ENCODE measurements at regions not wholly inside any gene's neighbourhood (a gene's known extent, or its start where the extent isn't known, plus 50 kb on each side); places are given as distances from the start of the nearest gene placed in this dataset.
"Not testable (repeated sequence)": the region's sequence is repeated elsewhere in the genome, so short reads cannot be mapped to it uniquely, and the experiment has no call there.

DNA sequence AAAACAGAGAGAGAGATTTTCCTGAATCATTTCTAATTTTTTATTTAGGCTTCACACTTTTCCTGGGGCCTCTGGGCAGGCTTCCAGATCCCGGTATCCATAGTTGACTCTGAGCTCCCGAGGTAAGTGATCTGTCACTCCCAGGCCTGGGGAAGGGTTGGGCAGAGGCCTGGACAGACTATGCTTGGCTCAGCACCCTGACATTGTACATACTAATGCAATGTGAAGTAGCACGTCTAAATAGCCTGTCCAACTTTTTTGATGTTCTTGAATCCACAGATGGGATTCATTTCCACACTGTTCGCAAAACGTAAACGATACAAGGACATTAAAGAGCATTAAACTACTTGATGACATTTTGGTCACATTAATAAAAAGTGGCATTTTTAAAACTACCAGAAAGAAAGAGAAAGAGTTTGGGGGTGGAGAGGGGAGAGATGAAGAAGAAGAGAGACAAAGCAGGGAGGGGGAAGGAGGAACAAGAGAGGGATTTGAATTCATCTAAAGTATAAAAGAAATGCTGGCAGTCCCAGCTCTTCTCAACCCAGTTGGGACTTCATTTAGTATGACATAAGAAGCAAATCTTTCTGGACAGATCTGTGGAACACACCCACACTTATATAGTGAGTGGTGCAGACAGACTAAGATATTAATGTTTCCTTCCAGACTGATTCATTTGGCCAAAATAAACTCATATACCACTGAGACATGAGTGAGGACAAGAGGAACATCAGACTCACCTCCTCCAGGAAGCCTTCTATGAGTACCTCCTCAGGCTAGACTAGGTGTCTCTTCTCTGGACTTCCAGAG lies 514.2 kb downstream of the SOX6 start:
- DNase-seq (ENCODE audit: low read depth in 2 of 2), result no peak

DNA sequence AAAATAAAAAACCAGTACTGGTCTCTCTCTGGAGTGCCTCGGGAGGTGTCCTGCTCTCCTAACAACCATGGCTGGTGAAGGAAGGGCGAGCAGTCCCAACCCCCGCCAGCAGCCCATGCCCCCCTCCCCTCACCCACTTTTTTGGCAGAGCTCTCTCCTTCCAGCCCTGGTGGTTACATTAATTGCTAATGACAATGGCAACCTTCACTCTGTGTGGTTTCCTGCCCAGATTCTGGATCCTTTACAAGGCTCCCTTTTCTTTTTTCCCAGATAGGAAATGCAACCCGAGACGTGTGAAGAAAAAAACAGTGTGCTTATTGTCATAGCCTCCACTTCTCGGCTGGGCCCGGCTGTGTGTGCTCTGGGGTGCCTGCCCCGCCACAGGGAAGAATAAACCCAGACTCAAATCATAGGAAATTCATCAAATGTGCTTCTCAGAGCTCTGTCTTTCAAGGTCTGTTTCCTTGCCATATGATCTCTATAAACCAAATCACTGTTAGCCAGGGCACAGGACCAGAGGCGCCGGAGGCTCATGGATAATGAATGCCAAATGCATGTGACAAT lies 513.0 kb downstream of the SOX6 start:
- DNase-seq (ENCODE audit: low read depth in 2 of 2), result no peak

DNA sequence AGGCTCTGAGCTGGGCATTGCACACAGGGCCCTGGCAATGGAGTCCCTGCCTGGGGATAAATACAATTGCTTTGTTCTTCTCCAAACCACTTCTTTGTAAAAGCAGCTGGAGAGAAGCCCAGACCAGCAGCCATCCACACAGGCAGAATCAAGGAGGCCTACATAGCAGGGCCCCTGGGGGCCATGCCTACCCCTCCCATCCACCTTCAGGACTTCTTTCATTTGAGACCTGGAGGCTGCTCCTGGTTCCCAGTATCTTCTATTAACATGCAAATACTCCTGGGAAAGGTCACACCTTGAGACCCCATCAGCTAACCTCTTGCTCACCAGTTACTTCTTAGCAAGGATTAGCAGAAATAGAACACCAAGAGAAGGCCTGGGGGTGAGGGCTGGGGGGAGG lies 511.1 kb downstream of the SOX6 start:
- DNase-seq (ENCODE audit: low read depth in 2 of 2), result no peak

DNA sequence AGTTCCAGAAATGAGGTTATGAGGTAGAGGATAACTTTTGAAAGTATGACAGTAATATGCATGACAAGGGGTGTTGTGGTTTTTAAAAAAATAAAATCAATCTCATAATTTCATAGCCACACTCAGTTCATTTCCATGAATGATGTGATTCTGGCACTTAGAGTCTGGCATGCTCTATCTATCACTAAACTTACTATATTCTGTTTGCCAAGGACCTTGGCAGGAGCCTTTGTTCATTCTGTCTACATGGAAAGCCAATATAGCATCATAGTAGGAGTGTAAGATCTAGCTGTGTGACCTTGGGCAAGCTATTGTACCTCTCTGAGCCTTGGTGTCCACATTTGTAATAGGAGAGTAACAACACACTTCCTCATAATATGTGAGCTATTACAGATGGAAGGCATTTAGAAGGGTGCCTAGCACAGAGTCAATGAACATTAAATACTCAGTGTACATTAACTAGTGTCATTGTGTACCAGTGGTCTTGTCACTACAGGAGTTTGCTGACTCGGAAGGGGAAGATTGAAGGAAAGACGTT lies 507.6 kb downstream of the SOX6 start:
- DNase-seq (ENCODE audit: low read depth in 2 of 2), result no peak

DNA sequence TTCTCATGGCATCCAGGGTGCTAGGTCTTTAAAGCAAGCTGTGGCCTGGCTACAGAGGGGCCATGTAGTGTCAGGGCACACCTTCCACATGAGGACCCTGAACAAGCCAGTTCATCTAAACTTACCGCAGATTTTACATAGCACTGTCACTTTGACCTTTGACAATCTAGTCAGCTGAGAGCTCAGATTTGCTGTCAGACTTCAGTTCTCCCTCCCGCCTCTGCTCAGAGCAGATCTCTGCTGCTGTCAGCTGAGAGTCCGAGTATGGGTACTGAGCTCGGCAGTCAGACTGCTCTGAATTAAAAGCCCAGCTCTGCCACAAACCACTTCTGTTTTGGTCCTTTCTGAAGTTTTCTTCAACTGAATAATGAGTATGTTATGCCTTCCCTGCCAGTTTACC lies 507.1 kb downstream of the SOX6 start:
- no peak for DNase-seq (ENCODE audit: low read depth in 2 of 2)

DNA sequence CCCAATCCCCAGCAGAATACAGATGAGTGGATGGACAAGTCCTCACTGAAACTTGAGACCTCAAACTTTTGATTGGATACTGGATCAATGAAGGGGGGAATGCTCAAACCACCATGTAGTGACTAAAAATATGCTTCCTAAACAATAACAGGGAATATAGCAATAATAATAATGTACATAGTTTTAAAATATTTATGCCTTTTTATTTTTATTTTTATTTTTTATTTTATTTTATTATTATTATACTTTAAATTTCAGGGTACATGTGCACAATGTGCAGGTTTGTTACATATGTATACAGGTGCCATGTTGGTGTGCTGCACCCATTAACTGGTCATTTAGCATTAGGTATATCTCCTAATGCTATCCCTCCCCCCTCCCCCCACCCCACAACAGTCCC lies 506.0 kb downstream of the SOX6 start:
- not testable (repeated sequence) for DNase-seq (ENCODE audit: low read depth in 2 of 2)

DNA sequence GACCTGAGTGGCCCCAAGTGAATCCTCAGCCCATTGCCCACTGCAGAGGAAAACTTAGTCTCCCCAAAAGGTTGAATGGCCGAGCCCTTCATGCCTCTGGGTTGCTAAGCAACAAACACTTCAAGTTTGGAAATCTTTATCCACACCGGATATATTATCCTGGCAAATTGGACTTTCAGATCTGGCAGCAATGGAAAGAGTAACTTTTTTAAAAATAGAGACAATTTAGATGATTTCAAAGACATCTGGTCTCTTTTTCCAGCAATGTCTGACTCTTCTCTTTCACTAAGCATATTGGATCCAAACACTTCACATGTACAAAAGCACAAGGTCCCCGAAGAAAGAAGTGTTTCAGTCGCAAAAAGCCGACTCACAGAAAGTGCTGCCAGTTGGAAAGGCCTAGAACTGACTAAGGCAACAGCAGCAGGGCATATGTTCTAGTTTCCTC lies 505.3 kb downstream of the SOX6 start:
- DNase-seq (ENCODE audit: low read depth in 2 of 2), result no peak

DNA sequence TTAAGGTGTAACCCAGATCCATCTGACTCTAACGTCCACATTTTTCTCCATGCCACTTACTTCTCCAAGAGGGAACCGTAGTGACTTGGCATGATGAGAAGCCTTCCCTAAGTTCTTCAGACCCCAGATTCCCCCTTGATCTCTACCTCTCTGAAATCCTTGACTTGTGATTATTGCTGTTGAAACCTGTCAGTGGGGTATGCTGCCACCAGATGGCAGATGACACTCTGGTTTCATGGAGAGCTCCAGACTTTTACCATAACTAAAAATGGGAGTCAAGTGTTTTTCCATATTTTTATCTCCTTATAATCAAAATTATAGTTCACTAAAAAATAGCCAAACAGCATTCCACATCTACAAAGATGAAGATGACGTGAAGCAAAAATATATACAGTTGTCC lies 504.2 kb downstream of the SOX6 start:
- DNase-seq (ENCODE audit: low read depth in 2 of 2), result no peak

DNA sequence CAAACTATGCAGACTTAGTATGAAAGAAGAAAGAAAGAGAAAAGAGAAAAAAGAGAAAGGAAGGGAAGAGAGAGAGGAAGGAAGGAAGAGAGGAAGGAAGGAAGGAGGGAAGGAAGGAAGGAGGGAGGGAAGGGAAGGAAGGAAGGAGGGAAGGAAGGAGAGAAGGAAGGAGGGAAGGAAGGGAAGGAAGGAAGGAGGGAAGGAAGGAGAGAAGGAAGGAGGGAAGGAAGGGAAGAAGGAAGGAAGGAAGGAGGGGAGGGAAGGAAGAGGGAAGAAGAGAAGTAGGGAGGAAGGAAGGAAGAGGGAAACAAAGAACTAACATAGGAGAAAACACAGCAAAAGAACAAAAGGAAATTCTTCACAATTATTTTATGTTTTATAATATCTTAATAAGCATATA lies 502.1 kb downstream of the SOX6 start:
- no peak for DNase-seq (ENCODE audit: low read depth in 2 of 2)

DNA sequence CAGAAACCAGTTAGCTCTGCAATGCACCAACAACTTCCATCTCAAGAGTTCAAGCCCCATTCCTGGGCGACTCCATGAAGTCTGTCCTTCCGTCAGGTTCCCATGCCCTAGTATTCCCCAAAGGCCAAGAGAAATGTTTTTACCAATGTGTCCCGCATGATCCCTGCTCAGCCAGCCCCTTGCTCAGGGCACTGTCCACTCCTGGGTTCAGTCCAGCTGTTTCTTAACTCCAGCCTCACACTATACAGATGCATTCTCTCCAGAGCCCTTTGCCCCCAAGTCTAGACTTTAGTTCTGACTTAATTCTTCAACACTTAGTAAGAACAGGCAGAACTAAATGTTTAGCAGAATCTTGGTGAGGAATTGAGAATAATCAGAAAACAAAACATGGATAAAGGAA lies 497.5 kb downstream of the SOX6 start:
- DNase-seq (ENCODE audit: low read depth in 2 of 2), result no peak

DNA sequence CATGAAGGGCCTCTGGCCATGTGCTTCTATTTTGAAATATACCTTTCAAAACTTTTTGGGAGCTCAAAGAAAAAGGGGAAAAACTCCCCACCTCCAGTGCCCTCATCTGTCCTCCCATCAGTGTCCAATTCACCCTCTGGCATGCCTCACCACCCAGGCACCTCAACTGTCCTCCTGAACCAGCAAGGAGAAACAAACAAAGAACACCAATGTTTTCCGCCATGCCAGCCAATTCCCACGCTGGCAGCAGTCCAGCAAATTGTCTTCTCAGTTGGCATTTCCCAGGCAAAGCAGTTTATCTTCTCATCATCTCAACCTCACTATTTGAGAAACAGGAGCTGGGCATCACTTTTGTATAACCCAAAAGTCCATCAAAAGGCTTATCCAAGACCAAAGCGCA lies 496.9 kb downstream of the SOX6 start:
- DNase-seq (ENCODE audit: low read depth in 2 of 2), result no peak

DNA sequence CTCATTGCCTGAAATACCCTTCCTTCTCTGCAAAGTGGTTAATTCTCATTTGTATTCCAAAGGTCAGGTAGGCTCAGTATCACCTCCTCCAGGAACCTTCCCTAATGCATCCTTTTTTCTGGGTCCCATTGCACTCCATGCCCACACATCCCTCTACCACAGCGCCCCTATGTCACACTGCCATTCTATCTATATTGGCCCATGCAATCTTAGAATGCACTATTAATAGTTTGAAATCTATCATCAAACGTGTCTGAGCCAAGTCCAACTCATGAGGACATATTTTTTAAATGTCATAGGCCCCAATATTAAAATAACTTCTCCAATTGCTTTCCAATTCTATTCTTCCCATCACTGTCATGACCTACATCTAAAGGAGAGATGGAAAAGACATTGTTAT lies 495.1 kb downstream of the SOX6 start:
- DNase-seq (ENCODE audit: low read depth in 2 of 2), result no peak

DNA sequence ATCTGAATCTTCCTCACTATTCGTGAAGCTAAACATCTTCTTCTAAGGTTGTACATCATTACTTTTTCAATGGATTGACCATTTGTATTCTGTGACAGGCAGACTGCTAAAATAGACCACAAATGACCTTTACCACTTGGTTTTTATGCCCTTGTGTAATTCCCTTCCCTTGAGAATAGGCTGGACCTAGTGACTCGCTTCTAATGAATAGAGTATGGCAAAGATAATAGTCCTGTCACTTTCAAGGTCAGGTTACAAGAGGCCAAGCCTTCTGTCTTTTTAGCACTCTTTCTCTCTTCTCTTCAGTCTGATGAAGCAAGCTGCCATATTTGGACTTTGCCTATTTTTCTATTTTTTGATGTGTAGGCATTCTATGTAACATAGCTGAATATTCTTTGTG lies 492.9 kb downstream of the SOX6 start:
- DNase-seq (ENCODE audit: low read depth in 2 of 2), result no peak

DNA sequence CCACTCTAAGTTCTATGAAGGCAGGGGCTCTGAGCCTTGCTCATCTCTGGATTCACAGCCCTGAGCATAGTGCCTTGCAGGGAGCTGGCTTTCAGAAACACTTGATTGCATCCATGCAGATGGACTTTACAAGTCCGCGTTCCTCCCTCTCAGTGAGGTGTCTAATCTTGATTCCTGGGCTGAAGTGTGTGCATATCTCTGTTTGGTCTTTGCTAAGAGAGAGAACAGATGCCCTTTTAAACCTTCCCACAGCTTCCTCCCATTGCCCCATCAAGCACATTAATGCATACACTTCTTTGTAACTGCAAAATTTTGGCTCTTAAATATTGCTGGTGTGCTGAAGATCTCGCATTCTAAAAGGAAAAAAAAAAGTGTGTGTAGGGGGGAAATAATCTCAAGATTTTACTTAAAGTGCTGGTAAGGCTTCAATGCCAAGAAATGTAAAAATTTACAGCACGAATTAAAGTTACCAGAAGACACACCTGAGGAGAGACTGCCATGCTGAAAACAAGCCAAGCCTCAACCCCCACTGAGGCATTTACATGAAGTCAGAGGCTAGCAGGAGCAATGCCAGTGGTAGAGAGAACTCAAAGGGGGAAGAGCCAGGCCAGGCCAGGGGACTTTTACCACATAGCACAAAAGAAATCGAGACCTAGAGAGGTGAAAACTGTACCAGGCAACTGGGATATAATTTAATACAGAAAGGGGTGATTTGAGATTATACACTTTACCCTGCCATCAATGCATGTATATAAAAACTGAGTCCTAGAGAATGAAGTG lies 492.1 kb downstream of the SOX6 start:
- DNase-seq (ENCODE audit: low read depth in 2 of 2), result no peak

DNA sequence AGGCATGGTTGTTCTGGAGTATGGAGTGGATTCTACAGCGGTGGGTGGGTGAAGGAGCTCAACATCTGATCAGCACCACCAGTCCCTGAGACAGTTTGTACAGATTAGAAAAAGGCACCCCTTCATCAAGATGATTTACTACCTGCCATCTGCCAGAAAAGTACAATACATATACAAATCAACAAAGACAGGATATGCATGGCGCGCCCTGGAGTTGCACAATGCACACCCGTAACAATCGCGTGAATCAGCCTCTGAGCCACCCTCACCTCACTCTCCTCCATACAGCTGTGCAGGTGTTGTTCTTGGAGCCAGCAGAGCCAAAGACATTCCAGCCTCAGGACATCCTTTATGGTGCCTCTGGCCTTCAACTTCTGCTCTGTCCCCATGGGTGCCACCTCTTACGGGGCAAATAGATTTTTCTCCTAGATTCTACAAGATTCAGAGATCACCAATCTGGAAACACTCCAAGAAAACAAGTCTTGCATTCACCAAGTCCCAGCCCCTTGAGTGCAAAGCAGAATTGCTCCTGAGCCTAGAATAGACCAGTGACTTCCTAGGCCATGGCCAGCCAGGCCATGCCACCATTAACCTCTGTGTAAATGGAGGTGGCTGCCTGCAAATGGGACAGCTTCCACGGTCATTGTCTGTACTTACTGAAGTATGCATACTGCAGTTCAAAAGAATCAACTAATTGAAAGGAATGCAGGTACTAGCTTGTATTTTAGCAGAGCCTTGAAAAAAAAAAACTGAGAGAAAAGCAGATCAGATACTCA lies 490.9 kb downstream of the SOX6 start:
- no peak for DNase-seq (ENCODE audit: low read depth in 2 of 2)

DNA sequence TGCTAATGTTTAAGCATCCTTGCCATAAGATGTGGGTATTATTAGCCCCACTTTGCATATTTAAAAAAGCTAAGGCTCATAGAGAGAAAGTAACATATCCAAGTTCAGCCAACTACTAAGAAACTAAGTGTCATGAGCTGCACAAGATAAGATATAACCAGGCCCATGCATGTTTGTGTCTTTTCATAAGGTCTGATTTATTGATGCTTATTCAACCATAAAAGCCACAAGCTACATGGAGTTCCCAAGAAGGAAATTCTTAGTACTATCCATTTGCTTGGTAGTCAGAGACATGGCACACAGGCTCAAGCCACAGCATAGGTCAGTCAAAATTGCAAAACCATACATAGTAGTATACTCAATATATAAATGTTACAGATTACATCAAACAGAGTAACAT lies 488.5 kb downstream of the SOX6 start:
- DNase-seq (ENCODE audit: low read depth in 2 of 2), result no peak

DNA sequence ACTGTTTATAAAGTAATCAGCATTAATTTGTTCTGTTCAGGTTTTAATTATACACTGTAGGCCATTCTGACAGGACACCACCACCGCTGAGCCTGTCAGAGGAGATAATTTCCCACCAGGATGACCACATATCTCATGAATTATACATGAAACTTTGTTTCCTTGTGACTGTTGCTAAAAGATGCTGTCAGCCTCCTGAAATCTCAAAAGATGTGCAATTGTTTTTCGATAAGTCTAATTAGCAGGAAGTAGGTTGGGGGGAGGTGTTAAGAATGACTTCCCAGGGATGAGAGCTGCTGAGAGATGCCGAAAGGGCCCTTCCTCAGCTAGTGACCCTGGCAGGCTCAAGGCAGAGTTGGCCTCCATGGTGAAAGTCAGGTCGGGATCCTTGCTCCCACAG lies 485.4 kb downstream of the SOX6 start:
- no peak for DNase-seq (ENCODE audit: low read depth in 2 of 2)

DNA sequence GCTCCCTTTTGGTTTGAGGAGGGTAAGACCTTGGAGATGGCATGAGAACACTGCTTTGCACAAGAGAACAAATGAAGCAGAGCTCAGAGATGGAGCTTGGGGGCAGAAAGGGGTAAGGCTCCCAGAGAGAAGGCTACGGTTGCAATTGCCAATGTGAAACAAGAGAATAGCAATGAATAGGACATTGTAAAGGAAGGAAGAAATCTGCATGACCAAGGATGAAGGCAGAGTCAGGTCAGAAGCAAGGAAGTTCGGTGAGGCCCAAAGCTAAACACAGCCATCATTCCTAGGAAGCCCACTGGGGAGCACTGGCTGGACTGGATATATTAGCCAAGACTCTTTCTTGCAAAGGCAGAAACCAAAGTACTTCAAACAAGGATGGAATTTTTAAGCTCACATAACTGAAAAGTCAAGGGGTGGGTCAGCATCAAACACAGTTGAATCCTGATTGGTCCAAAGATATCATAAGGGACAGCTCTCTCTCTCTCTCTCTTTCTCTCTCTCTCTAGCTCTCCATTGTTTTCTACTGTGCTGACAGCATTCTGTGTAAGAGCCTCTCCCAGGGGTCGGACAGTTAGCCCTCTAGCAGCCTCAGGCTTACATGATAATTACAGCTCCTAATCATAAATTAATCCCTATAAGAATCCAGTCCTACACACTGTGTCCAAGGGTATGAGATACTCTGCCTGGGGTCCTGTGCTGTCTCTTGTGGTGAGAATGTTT lies 484.3 kb downstream of the SOX6 start:
- no peak for DNase-seq (ENCODE audit: low read depth in 2 of 2)

DNA sequence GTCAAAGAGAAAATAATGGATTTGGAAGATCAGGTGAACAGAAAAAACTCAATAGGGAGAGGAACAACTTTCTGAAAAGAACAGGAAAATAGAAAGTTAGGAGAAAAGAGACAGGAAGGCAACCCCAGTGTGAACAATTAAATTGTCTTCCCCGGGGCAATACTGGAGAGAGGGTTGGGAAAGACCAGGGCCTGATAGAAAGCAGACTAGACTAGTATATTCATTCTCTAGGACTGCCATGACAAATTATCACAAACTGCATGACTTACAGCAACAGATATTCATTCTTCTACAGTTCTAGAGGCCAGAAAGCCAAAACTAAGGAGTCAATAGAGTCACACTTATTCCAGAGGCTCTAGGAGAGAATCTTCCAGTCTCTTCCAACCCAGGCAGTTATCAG lies 482.8 kb downstream of the SOX6 start:
- no peak for DNase-seq (ENCODE audit: low read depth in 2 of 2)

DNA sequence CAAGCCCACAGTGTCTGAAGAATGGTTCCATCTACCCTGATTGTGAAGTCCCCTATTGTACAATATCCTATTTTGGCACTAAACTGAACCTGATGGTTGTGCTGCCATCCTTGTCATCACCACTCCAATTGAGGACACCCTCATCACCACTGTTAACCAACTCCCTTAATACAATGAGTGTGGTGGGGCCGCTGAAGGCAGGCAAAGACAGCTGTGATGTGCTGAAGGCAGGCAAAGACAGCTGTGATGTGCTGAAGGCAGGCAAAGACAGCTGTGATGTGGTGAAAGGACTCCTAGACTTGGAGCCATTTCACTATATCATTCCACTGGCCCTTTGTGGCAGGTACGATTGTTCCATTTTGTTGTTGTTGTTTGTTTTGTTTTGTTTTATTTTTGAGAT lies 481.6 kb downstream of the SOX6 start:
- no peak for DNase-seq (ENCODE audit: low read depth in 2 of 2)

DNA sequence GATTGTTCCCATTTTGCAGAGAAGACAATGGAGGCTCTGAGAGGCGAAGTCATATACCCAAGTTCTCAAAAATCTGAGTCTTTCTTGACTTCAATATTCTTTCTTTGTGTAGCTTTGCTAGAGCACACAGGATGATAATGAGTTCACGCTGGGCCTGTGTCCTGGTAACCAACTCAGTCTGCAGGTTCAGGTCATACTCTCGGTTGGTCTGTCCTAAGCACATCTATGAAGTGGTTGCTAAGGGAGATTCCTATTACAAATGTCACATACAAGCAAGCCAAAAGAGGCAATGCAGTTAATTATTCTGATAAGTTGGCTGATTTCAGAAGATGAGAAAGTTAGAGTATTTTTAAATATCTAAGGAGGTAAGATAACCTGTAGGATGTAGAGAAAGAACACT lies 481.0 kb downstream of the SOX6 start:
- no peak for DNase-seq (ENCODE audit: low read depth in 2 of 2)
